Activated naive CD4-positive, alpha-beta T cell treated with anti-CD3 and anti-CD28 coated beads, Interleukin-2, amount 50 U/mL, for 72 hours (primary cell): ENCODE measurements at regions not wholly inside any gene's neighbourhood (a gene's known extent, or its start where the extent isn't known, plus 50 kb on each side); places are given as distances from the start of the nearest gene placed in this dataset.
"Not testable (repeated sequence)": the region's sequence is repeated elsewhere in the genome, so short reads cannot be mapped to it uniquely, and the experiment has no call there.

Experiments used
- ATAC-seq, 2 donors: fragments of 150-1000 bp; cut with Tn5 transposase; 2 replicates each; pipeline ENCODE4 v1.10.0; 2021; ENCODE audit warnings: mild to moderate bottlenecking in 2 of 2, moderate library complexity in 2 of 2
- DNase-seq, 2 donors: peaks; one replicate each; pipeline ENCODE4 v3.0.0; 2021 to 2022; ENCODE audit warnings: low spot score in 2 of 2
- H3K27ac Mint-ChIP-seq, 2 donors: one replicate each; pipeline ENCODE4 v1.8.0; 2022; ENCODE audit warnings: mild to moderate bottlenecking in 2 of 2, mixed read lengths in 2 of 2
- H3K36me3 Mint-ChIP-seq, 2 donors: one replicate each; pipeline ENCODE4 v1.8.0; 2022; ENCODE audit warnings: mixed read lengths in 2 of 2
- H3K9me3 Mint-ChIP-seq, 2 donors: one replicate each; pipeline ENCODE4 v1.8.0; 2022; ENCODE audit warnings: mixed read lengths in 2 of 2

- H3K27ac Mint-ChIP-seq = peak overlapping the region; percentile 59 to 67
- H3K9me3 Mint-ChIP-seq = no peaks in the 10 kb centered on the region
- ATAC-seq (peak; percentile 44 to 58), DNase-seq (no peak)
- H3K36me3 Mint-ChIP-seq = no peaks in the 10 kb centered on the region
These were observed 133.4 kb downstream of the RTP5 start for GRCh38 chr2:242002944-242003343.

GRCh38 chr2:242004223-242004901 is 134.8 kb downstream of the RTP5 start:
- ATAC-seq (no peak), DNase-seq (no peak)
- Mint-ChIP-seq H3K27ac (no peak overlapping the region), H3K36me3 (no peaks in the 10 kb centered on the region), H3K9me3 (no peaks in the 10 kb centered on the region)

GRCh38 chr2:242004902-242005230 is 135.3 kb downstream of the RTP5 start:
- no peak for DNase-seq
- no peak overlapping the region for H3K27ac Mint-ChIP-seq
- no peaks in the 10 kb centered on the region for H3K9me3 Mint-ChIP-seq
- H3K36me3 Mint-ChIP-seq = no peaks in the 10 kb centered on the region
- no peak for ATAC-seq

GRCh38 chr2:242006091-242006634 is 136.6 kb downstream of the RTP5 start:
- not testable (repeated sequence) for H3K36me3 Mint-ChIP-seq, ATAC-seq, DNase-seq, H3K9me3 Mint-ChIP-seq
- peak overlapping the region in 1 of 2 donors; percentile 50 for H3K27ac Mint-ChIP-seq

GRCh38 chr2:242008908-242009307 is 139.4 kb downstream of the RTP5 start:
- not testable (repeated sequence) for ATAC-seq, H3K9me3 Mint-ChIP-seq, H3K36me3 Mint-ChIP-seq, DNase-seq
- peak overlapping the region in 1 of 2 donors; percentile 90 for H3K27ac Mint-ChIP-seq

- not testable (repeated sequence) for H3K27ac Mint-ChIP-seq, DNase-seq, H3K9me3 Mint-ChIP-seq, H3K36me3 Mint-ChIP-seq, ATAC-seq
These were observed 140.3 kb downstream of the RTP5 start for GRCh38 chr2:242009846-242010245.

GRCh38 chr2:242010252-242011166 is 141.0 kb downstream of the RTP5 start:
- H3K36me3 Mint-ChIP-seq, DNase-seq, H3K9me3 Mint-ChIP-seq, ATAC-seq: not testable (repeated sequence)
- H3K27ac Mint-ChIP-seq = peak overlapping the region in 1 of 2 donors; percentile 36

- Mint-ChIP-seq H3K27ac (no peak overlapping the region), H3K9me3 (no peaks in the 10 kb centered on the region), H3K36me3 (no peaks in the 10 kb centered on the region)
- DNase-seq = peak in 1 of 2 donors; percentile 36
- peak; percentile 11 to 84 for ATAC-seq
These were observed 141.6 kb downstream of the RTP5 start for GRCh38 chr2:242011167-242011513.

- H3K27ac Mint-ChIP-seq = no peak overlapping the region
- H3K36me3 Mint-ChIP-seq = no peaks in the 10 kb centered on the region
- ATAC-seq (no peak), DNase-seq (no peak)
- H3K9me3 Mint-ChIP-seq = no peaks in the 10 kb centered on the region
These were observed 142.0 kb downstream of the RTP5 start for GRCh38 chr2:242011516-242011915.

- Mint-ChIP-seq H3K36me3 (no peaks in the 10 kb centered on the region), H3K9me3 (no peaks in the 10 kb centered on the region), H3K27ac (no peak overlapping the region)
- ATAC-seq = no peak
- no peak for DNase-seq
These were observed 142.6 kb downstream of the RTP5 start for GRCh38 chr2:242011991-242012764.

- no peak for DNase-seq
- no peak overlapping the region for H3K27ac Mint-ChIP-seq
These were observed 143.6 kb downstream of the RTP5 start for GRCh38 chr2:242012956-242013764.

GRCh38 chr2:242013771-242014170 is 144.2 kb downstream of the RTP5 start:
- H3K9me3 Mint-ChIP-seq = no peaks in the 10 kb centered on the region
- no peak overlapping the region for H3K27ac Mint-ChIP-seq
- ATAC-seq (no peak), DNase-seq (no peak)
- H3K36me3 Mint-ChIP-seq = no peaks in the 10 kb centered on the region

More at GRCh38 chr2:242012956-242013764, 143.6 kb downstream of the RTP5 start:
- no peak for ATAC-seq
- Mint-ChIP-seq H3K36me3 (no peaks in the 10 kb centered on the region), H3K9me3 (no peaks in the 10 kb centered on the region)

- Mint-ChIP-seq H3K9me3 (no peaks in the 10 kb centered on the region), H3K27ac (no peak overlapping the region), H3K36me3 (peaks cover 0 to 1% of the 10 kb centered on the region in 2 donors)
- DNase-seq (peak in 1 of 2 donors; percentile 51), ATAC-seq (no peak)
These were observed 145.9 kb downstream of the RTP5 start for GRCh38 chr2:242015108-242016065.

GRCh38 chr2:242017086-242017485 is 147.6 kb downstream of the RTP5 start:
- peak overlapping the region in 1 of 2 donors; percentile 24 for H3K27ac Mint-ChIP-seq
- H3K9me3 Mint-ChIP-seq = no peaks in the 10 kb centered on the region
- H3K36me3 Mint-ChIP-seq = peaks cover 0 to 5% of the 10 kb centered on the region in 2 donors
- ATAC-seq (no peak), DNase-seq (peak in 1 of 2 donors; percentile 34)

GRCh38 chr2:242018416-242018815 is 148.9 kb downstream of the RTP5 start:
- ATAC-seq, H3K9me3 Mint-ChIP-seq, H3K27ac Mint-ChIP-seq: not testable (repeated sequence)
- peaks cover 0 to 15% of the 10 kb centered on the region in 2 donors for H3K36me3 Mint-ChIP-seq
- DNase-seq = peak in 1 of 2 donors; percentile 16
